Kidney (tissue), 13 donors: ENCODE measurements at regions not wholly inside any gene's neighbourhood (a gene's known extent, or its start where the extent isn't known, plus 50 kb on each side); places are given as distances from the start of the nearest gene placed in this dataset.

Experiments used
- DNase-seq, 5 donors: peaks; one replicate each; pipeline ENCODE4 v3.0.0-alpha.2; 2013 to 2020
- FAIRE-seq: peaks from 2 replicates; lab custom pipeline; 2012; peaks lifted over from hg19 to GRCh38; lab: Jason Lieb, UNC
- H3K27ac ChIP-seq, 2 donors: one replicate each; pipeline ENCODE4 v1.7.0; 2013; ENCODE audit warnings: low read depth in 2 of 2, low read length in 2 of 2, inconsistent platforms in 1 of 2
- H3K27me3 ChIP-seq: one replicate; pipeline ENCODE4 v1.7.1; 2013; ENCODE audit warnings: low read length, inconsistent platforms; ENCODE audit not compliant: control insufficient read depth, insufficient read depth
- H3K36me3 ChIP-seq, 3 donors: one replicate each; pipeline versions ENCODE4 v1.7.0 to v1.7.1; 2013; ENCODE audit warnings: low read length in 3 of 3, control low read depth in 1 of 3, inconsistent platforms in 1 of 3; ENCODE audit not compliant: insufficient read depth in 3 of 3, control insufficient read depth in 2 of 3
- H3K4me1 ChIP-seq, 3 donors: one replicate each; pipeline versions ENCODE4 v1.7.0 to v1.7.1; 2013; ENCODE audit warnings: low read length in 3 of 3, inconsistent platforms in 1 of 3, low read depth in 1 of 3; ENCODE audit not compliant: control insufficient read depth in 2 of 3, insufficient read depth in 2 of 3
- H3K4me3 ChIP-seq, 3 donors: one replicate each; pipeline versions ENCODE4 v1.7.0 to v1.8.1; 2013; ENCODE audit warnings: low read length in 3 of 3, control low read depth in 1 of 3, inconsistent platforms in 1 of 3
- H3K9ac ChIP-seq, 3 donors: one replicate each; pipeline versions ENCODE4 v1.7.0 to v1.7.1; 2013; ENCODE audit warnings: low read length in 3 of 3, control low read depth in 1 of 3, inconsistent platforms in 1 of 3
- H3K9me3 ChIP-seq, 3 donors: one replicate each; pipeline versions ENCODE4 v1.7.0 to v1.7.1; 2013; ENCODE audit warnings: low read length in 3 of 3, control low read depth in 1 of 3, inconsistent platforms in 1 of 3; ENCODE audit not compliant: control insufficient read depth in 2 of 3, insufficient read depth in 1 of 3
- intact Hi-C: fragments of 100-400 bp; cut with DNase I; formaldehyde crosslinking; loops from one replicate; pipeline ENCODE4 v1.11.1; 2022
- TF ChIP-seq, protein P1 (sequence below): IDR thresholded peaks from 3 replicates; pipeline ENCODE4 v1.5.1; 2012; ENCODE audit warnings: mild to moderate bottlenecking, moderate library complexity, borderline replicate concordance; ENCODE audit not compliant: insufficient read depth; ENCODE audit errors: extremely low read depth
- donor health status: control.
- donor health status: control.
- donor health status: control.
- donor health status: control.
- donor health status: control.
- donor health status: DM: yes; HTN: yes; CAD: no.
- donor health status: Normal renal cell carcinoma (clear cell type).

DNA sequence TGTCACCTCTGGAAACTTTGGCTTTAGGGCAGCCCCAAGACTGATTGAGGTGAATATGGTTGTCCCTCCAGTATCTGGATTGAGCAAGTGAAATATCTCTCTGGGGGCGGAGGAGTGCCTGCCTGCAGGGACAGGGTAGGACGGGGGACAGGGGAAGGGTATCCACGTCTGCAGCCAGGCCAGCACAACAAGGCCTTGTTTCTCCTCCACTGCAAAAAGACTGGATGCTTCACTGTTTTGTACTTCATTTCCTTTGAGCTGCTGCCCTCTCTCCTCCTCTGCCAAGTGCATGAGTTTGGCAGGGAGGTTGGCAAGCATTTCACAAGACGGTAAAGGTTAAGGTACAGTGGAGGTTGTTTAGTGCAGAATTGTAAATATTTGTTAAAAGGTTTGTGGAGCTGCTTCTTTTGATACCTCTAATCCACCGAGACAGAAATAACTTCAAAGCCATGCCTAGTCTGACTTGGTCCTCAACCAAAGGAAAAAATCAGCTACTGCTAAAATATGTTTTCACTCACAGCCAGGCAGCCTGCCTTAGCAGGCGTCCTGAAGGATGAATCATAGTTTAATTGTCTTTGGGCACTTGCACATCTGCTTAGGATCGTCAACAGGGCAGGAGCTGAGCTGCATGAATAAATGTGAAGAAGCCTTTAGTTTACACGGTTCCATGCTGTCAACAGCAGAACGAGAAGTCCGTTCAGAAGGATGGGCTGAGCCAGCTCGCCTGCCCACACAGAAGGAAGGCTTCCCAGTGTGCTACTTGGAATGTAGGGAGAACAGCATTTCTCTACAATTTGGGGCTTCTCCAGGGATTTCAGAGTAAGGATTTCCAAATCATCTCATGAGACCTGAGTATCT is 269.7 kb downstream of the TTC6 start:
- H3K4me3 ChIP-seq = no peak overlapping the region
- H3K9ac ChIP-seq = no peak overlapping the region
- DNase-seq (no peak), FAIRE-seq (no peak)
- H3K9me3 ChIP-seq = no peaks in the 10 kb centered on the region
- H3K27me3 ChIP-seq = no peaks in the 10 kb centered on the region
- no peaks in the 10 kb centered on the region for H3K4me1 ChIP-seq
- TF ChIP-seq, protein P1, sequence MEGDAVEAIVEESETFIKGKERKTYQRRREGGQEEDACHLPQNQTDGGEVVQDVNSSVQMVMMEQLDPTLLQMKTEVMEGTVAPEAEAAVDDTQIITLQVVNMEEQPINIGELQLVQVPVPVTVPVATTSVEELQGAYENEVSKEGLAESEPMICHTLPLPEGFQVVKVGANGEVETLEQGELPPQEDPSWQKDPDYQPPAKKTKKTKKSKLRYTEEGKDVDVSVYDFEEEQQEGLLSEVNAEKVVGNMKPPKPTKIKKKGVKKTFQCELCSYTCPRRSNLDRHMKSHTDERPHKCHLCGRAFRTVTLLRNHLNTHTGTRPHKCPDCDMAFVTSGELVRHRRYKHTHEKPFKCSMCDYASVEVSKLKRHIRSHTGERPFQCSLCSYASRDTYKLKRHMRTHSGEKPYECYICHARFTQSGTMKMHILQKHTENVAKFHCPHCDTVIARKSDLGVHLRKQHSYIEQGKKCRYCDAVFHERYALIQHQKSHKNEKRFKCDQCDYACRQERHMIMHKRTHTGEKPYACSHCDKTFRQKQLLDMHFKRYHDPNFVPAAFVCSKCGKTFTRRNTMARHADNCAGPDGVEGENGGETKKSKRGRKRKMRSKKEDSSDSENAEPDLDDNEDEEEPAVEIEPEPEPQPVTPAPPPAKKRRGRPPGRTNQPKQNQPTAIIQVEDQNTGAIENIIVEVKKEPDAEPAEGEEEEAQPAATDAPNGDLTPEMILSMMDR = no peak
- no peak overlapping the region for H3K27ac ChIP-seq
- no peaks in the 10 kb centered on the region for H3K36me3 ChIP-seq
- intact Hi-C loops = no loop called here

DNA sequence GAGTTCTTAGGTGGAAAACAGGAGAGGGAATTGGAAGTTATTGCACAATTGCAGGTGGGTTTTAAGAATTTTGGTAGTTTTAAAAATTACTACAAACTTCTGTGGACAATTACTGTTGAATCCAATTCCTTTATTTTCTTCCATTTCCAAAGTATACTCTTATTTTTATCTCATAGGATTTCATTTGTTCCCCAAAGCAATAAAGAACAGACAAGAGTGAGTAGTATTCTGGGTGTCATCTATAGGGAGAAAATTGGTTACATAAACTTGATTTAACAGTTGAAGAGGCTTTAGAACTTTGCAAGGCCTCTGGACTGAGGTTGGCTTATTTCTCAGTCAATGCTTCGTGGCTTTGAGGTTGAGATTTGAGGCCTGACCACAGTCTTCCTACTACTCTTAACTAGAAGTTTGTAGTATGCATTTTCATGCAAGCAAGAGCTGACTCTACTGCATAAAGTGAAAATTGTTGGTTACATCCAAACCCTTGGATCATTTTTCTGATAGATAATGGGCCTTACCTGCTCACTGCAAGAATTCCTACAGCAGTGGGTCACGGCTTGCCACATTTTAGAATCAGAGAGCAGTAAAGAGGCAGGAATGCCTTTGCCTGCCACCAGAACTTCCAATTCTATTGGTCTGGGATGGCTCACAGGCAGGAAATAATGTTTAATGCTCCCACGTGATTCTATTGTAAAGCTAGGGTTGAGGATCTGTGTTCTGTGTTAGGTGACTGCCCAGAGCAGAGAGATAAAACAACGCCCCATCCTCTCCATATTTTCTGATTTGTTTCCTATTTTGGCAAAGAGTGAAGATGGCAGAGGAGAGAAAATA is 270.5 kb downstream of the TTC6 start:
- intact Hi-C loops = no loop called here
- DNase-seq (no peak), FAIRE-seq (no peak)
- Histone ChIP-seq H3K27me3 (no peaks in the 10 kb centered on the region), H3K36me3 (no peaks in the 10 kb centered on the region), H3K9me3 (no peaks in the 10 kb centered on the region), H3K4me3 (no peak overlapping the region), H3K9ac (no peak overlapping the region), H3K4me1 (no peaks in the 10 kb centered on the region), H3K27ac (no peak overlapping the region)
- TF ChIP-seq, protein P1 = no peak

DNA sequence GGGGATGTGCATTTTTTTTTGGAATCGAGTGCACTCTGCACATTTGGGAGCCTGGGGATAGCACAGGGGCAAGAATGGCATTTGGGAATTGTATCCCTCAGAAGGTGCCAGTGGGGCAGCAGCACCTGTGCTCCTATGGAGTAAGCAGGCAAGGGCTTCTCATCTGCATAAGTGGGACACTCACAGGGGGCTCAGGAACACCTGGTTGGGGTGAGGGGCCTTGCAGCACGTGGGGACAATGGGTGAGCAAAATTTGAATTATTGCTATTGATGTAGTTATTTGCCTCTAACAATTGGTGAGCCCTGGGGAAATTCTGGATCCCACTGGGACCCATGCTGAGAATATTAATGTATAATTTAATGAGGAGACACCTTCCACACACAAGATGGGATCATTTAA is 274.2 kb downstream of the TTC6 start:
- intact Hi-C loops = loop anchor here (10.0 kb wide), 1 partner anchor 625 kb away; no protein-coding TSS in a partner anchor
- no peaks in the 10 kb centered on the region for H3K27me3 ChIP-seq

More for the DNA sequence above, 274.2 kb downstream of the TTC6 start:
- TF ChIP-seq, protein P1 = no peak
- Histone ChIP-seq H3K27ac (no peak overlapping the region), H3K9me3 (no peaks in the 10 kb centered on the region), H3K36me3 (no peaks in the 10 kb centered on the region), H3K9ac (no peak overlapping the region), H3K4me3 (no peak overlapping the region), H3K4me1 (no peaks in the 10 kb centered on the region)
- no peak for DNase-seq
- no peak for FAIRE-seq
